Prostate gland (tissue), 2 donors: ENCODE measurements at regions not wholly inside any gene's neighbourhood (a gene's known extent, or its start where the extent isn't known, plus 50 kb on each side); places are given as distances from the start of the nearest gene placed in this dataset.

ENCODE experiments used
- POLR2A ChIP-seq: fragments of 450-650 bp; IDR thresholded peaks from one replicate; pipeline ENCODE4 v1.6.1; 2016; ENCODE audit warnings: antibody characterized with exemption, mild to moderate bottlenecking
- TF ChIP-seq, protein P1 (sequence below), 4 experiments: fragments of 200-600 bp in 2 of 4; fragments of 450-650 bp in 2 of 4; sonication (generic) in 2 of 4; IDR thresholded peaks; 1 replicate in 3 of 4; 2 replicates in 1 of 4; pipeline ENCODE4 v1.5.1; 2016 to 2019; ENCODE audit warnings: antibody characterized with exemption in 4 of 4, mild to moderate bottlenecking in 2 of 4, moderate library complexity in 2 of 4

DNA sequence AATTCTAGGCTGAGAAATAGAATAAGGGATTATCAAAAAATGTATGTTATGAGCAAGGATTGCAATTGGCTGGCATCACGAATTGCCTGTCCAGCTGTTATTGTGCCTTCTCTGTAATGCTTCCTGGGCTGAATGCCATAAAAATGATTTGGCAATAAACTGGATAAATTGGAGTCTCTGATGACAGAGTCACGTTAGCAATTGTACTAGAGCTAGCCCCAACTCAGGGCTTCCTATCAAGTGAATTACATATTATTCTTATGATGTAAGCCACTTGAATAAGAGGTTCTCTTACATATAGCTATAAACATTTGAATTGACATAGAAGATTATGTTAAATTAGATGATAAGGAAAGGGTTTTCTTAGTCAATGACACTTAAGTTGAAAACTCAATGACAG is 607.5 kb upstream of the REG3G start:
- TF ChIP-seq, protein P1, sequence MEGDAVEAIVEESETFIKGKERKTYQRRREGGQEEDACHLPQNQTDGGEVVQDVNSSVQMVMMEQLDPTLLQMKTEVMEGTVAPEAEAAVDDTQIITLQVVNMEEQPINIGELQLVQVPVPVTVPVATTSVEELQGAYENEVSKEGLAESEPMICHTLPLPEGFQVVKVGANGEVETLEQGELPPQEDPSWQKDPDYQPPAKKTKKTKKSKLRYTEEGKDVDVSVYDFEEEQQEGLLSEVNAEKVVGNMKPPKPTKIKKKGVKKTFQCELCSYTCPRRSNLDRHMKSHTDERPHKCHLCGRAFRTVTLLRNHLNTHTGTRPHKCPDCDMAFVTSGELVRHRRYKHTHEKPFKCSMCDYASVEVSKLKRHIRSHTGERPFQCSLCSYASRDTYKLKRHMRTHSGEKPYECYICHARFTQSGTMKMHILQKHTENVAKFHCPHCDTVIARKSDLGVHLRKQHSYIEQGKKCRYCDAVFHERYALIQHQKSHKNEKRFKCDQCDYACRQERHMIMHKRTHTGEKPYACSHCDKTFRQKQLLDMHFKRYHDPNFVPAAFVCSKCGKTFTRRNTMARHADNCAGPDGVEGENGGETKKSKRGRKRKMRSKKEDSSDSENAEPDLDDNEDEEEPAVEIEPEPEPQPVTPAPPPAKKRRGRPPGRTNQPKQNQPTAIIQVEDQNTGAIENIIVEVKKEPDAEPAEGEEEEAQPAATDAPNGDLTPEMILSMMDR (IDR thresholded peaks at IDR 0.05): no peak
- TF ChIP-seq POLR2A: no peak
